IPS DF 4.7 (cell line): ENCODE measurements at regions not wholly inside any gene's neighbourhood (a gene's known extent, or its start where the extent isn't known, plus 50 kb on each side); places are given as distances from the start of the nearest gene placed in this dataset.
"Not testable (repeated sequence)": the region's sequence is repeated elsewhere in the genome, so short reads cannot be mapped to it uniquely, and the experiment has no call there.

Experiments used
- DNase-seq: peaks from one replicate; pipeline ENCODE4 v3.0.0-alpha.2; 2013; ENCODE audit warnings: low spot score; ENCODE audit errors: extremely low read depth

- DNase-seq = no peak
Measured at GRCh38 chr6:74061201-74061600, 365.2 kb downstream of the CD109 start.

- no peak for DNase-seq
Measured at GRCh38 chr6:74060354-74060753, 364.4 kb downstream of the CD109 start.

- no peak for DNase-seq
Measured at GRCh38 chr6:74058606-74059005, 362.6 kb downstream of the CD109 start.

DNA sequence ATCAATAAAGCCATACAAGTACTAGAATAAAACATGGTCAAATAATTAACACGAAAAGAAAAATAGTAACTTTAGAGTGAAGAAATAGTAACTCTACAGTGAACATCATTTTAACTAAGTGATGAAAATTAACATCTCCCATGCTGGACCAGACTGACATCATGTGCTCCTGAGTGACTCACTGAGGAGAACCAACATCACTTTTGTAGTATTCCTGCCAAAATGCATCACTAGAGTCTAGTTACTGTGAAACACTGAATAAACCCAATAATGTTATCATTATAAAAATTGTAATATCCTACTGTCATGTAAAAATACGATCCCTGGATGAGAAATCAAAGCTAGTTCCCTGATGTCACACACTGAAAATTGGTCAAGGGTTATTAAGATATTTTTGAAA is 361.3 kb downstream of the CD109 start:
- no peak for DNase-seq

DNA sequence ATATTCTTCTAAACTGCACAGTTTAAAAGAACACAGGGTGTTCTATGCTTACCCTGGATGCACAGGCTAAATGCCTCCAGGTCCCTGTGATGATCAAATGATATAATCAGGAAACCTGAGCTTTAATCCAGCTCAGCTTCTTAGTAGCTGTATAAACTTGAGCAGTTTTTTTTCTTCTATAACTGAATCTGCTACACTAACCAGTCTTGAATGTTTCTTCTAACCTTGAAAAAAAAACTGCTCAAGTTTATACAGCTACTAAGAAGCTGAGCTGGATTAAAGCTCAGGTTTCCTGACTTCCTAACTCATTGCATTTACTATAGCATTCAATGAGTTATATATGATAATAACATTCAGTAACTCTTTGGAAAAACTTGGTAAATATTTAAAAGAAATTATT is 358.2 kb downstream of the CD109 start:
- no peak for DNase-seq

DNA sequence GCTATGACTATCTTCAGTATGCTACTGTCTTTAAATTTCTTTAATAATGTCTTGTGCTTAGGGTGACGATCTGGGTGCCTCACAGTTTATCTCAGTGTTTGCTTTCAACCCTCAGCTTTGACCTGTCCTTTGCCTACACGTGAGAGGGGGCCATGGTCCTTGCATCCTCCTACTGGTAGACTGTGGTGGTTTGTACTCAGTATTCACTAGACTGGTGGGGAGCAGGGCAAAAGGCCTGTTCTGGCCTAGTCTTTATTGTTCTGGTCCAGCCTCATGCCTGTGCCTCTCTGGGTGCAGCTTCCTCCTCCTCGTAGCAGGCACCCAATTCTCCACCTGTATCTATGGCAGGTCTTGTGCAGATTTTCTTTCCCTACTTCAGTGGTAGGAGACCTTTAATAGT is 354.9 kb downstream of the CD109 start:
- no peak for DNase-seq

GRCh38 chr6:74048387-74048786 is 352.4 kb downstream of the CD109 start:
- no peak for DNase-seq

GRCh38 chr6:74044417-74045096 is 348.6 kb downstream of the CD109 start:
- no peak for DNase-seq

GRCh38 chr6:74041420-74041819 is 345.4 kb downstream of the CD109 start:
- DNase-seq = peak; percentile 2

- DNase-seq = no peak
Measured at GRCh38 chr6:74018825-74019224, 322.8 kb downstream of the CD109 start.

DNA sequence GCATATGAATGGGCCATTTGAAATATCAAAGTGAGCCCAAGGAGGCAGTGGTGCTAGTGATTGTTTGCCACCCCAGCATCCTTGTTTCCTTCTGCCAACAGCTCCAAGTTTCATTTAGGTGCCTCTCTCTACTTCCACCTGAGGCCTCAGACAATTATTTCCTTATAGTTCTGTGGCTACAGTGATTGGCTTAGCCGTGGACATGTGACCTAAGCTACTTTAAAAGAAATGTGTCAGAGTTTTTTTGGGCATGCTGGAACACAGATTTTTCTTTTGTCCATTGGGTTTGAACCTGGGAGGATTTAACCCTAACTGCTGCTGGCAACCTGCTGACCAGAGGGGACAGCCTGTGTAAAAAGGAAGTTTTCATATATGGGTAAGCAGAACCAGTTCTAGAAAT is 319.4 kb downstream of the CD109 start:
- no peak for DNase-seq

- no peak for DNase-seq
Measured at GRCh38 chr6:74000666-74001490, 304.9 kb downstream of the CD109 start.

- DNase-seq = not testable (repeated sequence)
Measured at GRCh38 chr6:73990609-73991238, 294.7 kb downstream of the CD109 start.

- no peak for DNase-seq
Measured at GRCh38 chr6:73989428-73989827, 293.4 kb downstream of the CD109 start.

GRCh38 chr6:73985891-73986290 is 289.9 kb downstream of the CD109 start:
- peak; percentile 5 for DNase-seq

GRCh38 chr6:73984571-73985210 is 288.7 kb downstream of the CD109 start:
- DNase-seq = no peak

DNA sequence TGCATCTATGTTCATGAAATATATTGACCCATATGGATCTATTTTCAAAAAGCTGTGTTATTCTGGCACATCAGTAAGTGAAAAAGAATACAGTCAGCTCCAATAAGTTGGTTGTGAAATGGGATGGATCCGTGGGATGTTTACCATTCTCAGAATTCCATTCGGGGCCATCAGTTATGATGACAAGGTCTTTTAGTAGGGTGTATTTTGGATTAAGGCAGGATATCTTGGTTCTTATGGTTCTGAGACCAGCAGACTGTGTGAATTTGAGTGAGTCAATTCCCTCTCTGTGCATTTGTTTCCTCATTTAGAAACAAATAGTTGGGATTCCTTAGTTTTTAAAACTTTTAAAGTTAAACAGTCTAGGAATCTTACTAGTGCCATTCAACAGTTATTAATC is 287.4 kb downstream of the CD109 start:
- DNase-seq = no peak

GRCh38 chr6:73980096-73980495 is 284.1 kb downstream of the CD109 start:
- DNase-seq = no peak

- no peak for DNase-seq
Measured at GRCh38 chr6:73978330-73978729, 282.3 kb downstream of the CD109 start.

GRCh38 chr6:73972518-73972917 is 276.5 kb downstream of the CD109 start:
- not testable (repeated sequence) for DNase-seq

GRCh38 chr6:73969971-73970970 is 274.3 kb downstream of the CD109 start:
- peak; percentile 7 for DNase-seq
